DND-41 (cell line): ENCODE measurements at regions not wholly inside any gene's neighbourhood (a gene's known extent, or its start where the extent isn't known, plus 50 kb on each side); places are given as distances from the start of the nearest gene placed in this dataset.

Experiments used
- CTCF ChIP-seq: IDR thresholded peaks from 2 replicates; pipeline ENCODE4 v1.5.1; 2012; ENCODE audit warnings: borderline replicate concordance, low read length, moderate library complexity, mild to moderate bottlenecking; ENCODE audit not compliant: poor library complexity, severe bottlenecking; ENCODE audit errors: extremely low read depth
- EZH2 ChIP-seq: IDR thresholded peaks from 3 replicates; pipeline ENCODE4 v1.6.1; 2012; ENCODE audit warnings: borderline replicate concordance, low read depth, mild to moderate bottlenecking, moderate library complexity, low read length, inconsistent platforms; ENCODE audit not compliant: severe bottlenecking

DNA sequence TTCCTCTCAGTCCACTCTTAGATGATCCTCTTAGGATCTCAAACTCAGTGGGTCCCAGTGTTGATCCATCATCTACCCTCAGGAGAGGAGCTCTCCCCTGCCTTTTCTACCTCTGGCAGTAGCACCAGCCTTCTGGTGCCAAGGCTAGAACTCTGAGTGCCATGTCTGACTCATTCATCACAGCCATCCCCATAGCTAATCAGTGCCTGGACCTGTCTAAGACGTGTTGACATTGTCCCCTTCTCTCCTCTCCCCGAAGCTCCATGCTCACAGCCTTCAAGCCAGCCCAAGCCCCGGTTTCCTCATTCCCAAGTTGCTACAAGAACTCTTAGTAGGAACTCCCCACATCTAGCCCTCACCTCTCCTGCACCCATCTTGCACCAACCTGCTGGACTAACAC, 73.5 kb upstream of the GRIN2A start:
- TF ChIP-seq CTCF, result no peak
- no peak for TF ChIP-seq EZH2
